ENCODE measurements at regions not wholly inside any gene's neighbourhood (a gene's known extent, or its start where the extent isn't known, plus 50 kb on each side); places are given as distances from the start of the nearest gene placed in this dataset.

GRCh38 chr7:19920166-19920565 lies 146.7 kb upstream of the TMEM196 start:
- TF ChIP-seq CTCF (conservative IDR thresholded peaks at IDR 0.05; ENCODE audit: low read depth in 2 of 2): no peak
- TF ChIP-seq EZH2 (IDR thresholded peaks at IDR 0.05; ENCODE audit: low read depth, unreplicated experiment): no peak
- no peak for TF ChIP-seq REST (IDR thresholded peaks at IDR 0.05; ENCODE audit: unreplicated experiment)
- no peak for TF ChIP-seq ZNF331 (CRISPR knock-in tag; IDR thresholded peaks at IDR 0.05; ENCODE audit: low read depth)
- TF ChIP-seq EZH2phosphoT487 (IDR thresholded peaks at IDR 0.05; ENCODE audit: unreplicated experiment): no peak
- TF ChIP-seq JUNB (IDR thresholded peaks at IDR 0.05; ENCODE audit: unreplicated experiment): no peak
- TF ChIP-seq POLR2AphosphoS5 (IDR thresholded peaks at IDR 0.05; ENCODE audit: low read depth): no peak
- TF ChIP-seq ETS1 (IDR thresholded peaks at IDR 0.05): no peak
- TF ChIP-seq CREB1 (CRISPR knock-in tag; IDR thresholded peaks at IDR 0.05; ENCODE audit: low read depth): no peak
- TF ChIP-seq ZNF462 (CRISPR knock-in tag; IDR thresholded peaks at IDR 0.05): no peak
- TF ChIP-seq STAT1 (IDR thresholded peaks at IDR 0.05; ENCODE audit: unreplicated experiment): no peak
- TF ChIP-seq ZNF114 (CRISPR knock-in tag; IDR thresholded peaks at IDR 0.05): no peak
- no peak for TF ChIP-seq NANOG (IDR thresholded peaks at IDR 0.05; ENCODE audit: borderline replicate concordance)

All from GM23338 (cell line).